Breast epithelium (tissue), 4 donors: ENCODE measurements at regions not wholly inside any gene's neighbourhood (a gene's known extent, or its start where the extent isn't known, plus 50 kb on each side); places are given as distances from the start of the nearest gene placed in this dataset.

ENCODE experiments used
- DNase-seq, 2 donors: peaks; one replicate each; pipeline ENCODE4 v3.0.0-alpha.2; 2019; ENCODE audit warnings: low spot score in 2 of 2
- H3K27ac ChIP-seq, 2 donors: fragments of 200-600 bp; sonication (generic) in 1 of 2; one replicate each; pipeline ENCODE4 v1.5.1; 2016 to 2019; ENCODE audit warnings: mild to moderate bottlenecking in 1 of 2
- H3K27me3 ChIP-seq, 2 donors: fragments of 200-600 bp; sonication (generic) in 1 of 2; one replicate each; pipeline versions ENCODE4 v1.5.1 to v1.6.0; 2017 to 2019; ENCODE audit warnings: control low read depth in 1 of 2, mild to moderate bottlenecking in 1 of 2
- H3K36me3 ChIP-seq: fragments of 200-600 bp; one replicate; pipeline ENCODE4 v1.5.1; 2019
- H3K4me1 ChIP-seq, 2 donors: fragments of 200-600 bp; sonication (generic); one replicate each; pipeline ENCODE4 v1.5.1; 2016 to 2019; ENCODE audit warnings: control low read depth in 1 of 2
- H3K4me3 ChIP-seq, 3 donors: fragments of 200-600 bp; sonication (generic); 1 replicate in 2 of 3; 2 replicates in 1 of 3; pipeline ENCODE4 v1.5.1; 2016 to 2019; ENCODE audit warnings: mild to moderate bottlenecking in 3 of 3, moderate library complexity in 2 of 3
- H3K9me3 ChIP-seq, 2 donors: fragments of 200-600 bp; sonication (generic) in 1 of 2; one replicate each; pipeline ENCODE4 v1.5.1; 2016 to 2019; ENCODE audit warnings: control low read depth in 1 of 2
- CTCF ChIP-seq, 3 donors: fragments of 450-650 bp; IDR thresholded peaks; one replicate each; pipeline ENCODE4 v1.5.1; 2016 to 2017; ENCODE audit warnings: antibody characterized with exemption in 3 of 3, mild to moderate bottlenecking in 3 of 3, moderate library complexity in 3 of 3
- POLR2A ChIP-seq: fragments of 450-650 bp; IDR thresholded peaks from one replicate; pipeline ENCODE4 v1.6.1; 2016; ENCODE audit warnings: antibody characterized with exemption, mild to moderate bottlenecking, moderate library complexity
- POLR2AphosphoS5 ChIP-seq, 3 donors: sonication (generic); formaldehyde crosslinking; IDR thresholded peaks; one replicate each; pipeline ENCODE4 v1.6.1; 2017; ENCODE audit warnings: antibody characterized with exemption in 3 of 3
- intact Hi-C: fragments of 100-400 bp; cut with DNase I; formaldehyde crosslinking; loops from one replicate; pipeline ENCODE4 v1.15.1; 2023; ENCODE audit warnings: low total_unique reads

- Histone ChIP-seq H3K27me3 (no peaks in the 10 kb centered on the region), H3K9me3 (no peaks in the 10 kb centered on the region), H3K4me3 (no peak overlapping the region), H3K36me3 (no peaks in the 10 kb centered on the region), H3K4me1 (no peaks in the 10 kb centered on the region), H3K27ac (no peak overlapping the region)
- TF ChIP-seq POLR2AphosphoS5 (IDR thresholded peaks at IDR 0.05): no peak
- TF ChIP-seq POLR2A: no peak
- no peak for TF ChIP-seq CTCF (IDR thresholded peaks at IDR 0.05)
- no peak for DNase-seq
- intact Hi-C loops: no loop called here
Measured at GRCh38 chr11:115776916-115777315, 272.7 kb upstream of the CADM1 start.

GRCh38 chr11:115775846-115776245 is 271.6 kb upstream of the CADM1 start:
- H3K27ac ChIP-seq: no peak overlapping the region
- H3K4me3 ChIP-seq: no peak overlapping the region
- no peaks in the 10 kb centered on the region for H3K9me3 ChIP-seq
- no peak for DNase-seq
- H3K36me3 ChIP-seq: no peaks in the 10 kb centered on the region
- intact Hi-C loops: no loop called here
- no peak for TF ChIP-seq POLR2AphosphoS5 (IDR thresholded peaks at IDR 0.05)
- H3K4me1 ChIP-seq: no peaks in the 10 kb centered on the region
- H3K27me3 ChIP-seq: no peaks in the 10 kb centered on the region

DNA sequence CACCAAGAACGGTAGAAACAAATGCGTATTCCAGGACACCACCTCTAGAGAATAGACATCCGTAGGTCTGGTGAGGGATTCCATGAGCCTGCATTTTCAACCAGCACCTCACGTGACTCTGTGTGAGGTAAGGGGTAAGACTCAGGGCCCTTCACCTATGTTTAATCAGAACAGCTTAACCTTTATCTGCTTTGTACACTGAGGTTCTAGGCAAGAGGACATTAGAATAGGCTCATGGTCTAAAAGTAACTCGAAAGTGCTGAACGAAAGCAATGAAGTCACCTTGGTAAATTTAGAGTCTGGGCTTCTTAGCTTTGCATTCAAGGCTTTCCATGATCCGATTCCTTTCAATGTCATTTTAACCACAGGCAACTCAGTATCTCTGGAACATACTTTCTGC is 270.5 kb upstream of the CADM1 start:
- Histone ChIP-seq H3K4me1 (no peaks in the 10 kb centered on the region), H3K4me3 (no peak overlapping the region), H3K27ac (no peak overlapping the region), H3K9me3 (no peaks in the 10 kb centered on the region), H3K36me3 (no peaks in the 10 kb centered on the region), H3K27me3 (no peaks in the 10 kb centered on the region)
- TF ChIP-seq CTCF (IDR thresholded peaks at IDR 0.05) (no peak), POLR2A (no peak), POLR2AphosphoS5 (IDR thresholded peaks at IDR 0.05) (no peak)
- no peak for DNase-seq
- intact Hi-C loops: no loop called here

DNA sequence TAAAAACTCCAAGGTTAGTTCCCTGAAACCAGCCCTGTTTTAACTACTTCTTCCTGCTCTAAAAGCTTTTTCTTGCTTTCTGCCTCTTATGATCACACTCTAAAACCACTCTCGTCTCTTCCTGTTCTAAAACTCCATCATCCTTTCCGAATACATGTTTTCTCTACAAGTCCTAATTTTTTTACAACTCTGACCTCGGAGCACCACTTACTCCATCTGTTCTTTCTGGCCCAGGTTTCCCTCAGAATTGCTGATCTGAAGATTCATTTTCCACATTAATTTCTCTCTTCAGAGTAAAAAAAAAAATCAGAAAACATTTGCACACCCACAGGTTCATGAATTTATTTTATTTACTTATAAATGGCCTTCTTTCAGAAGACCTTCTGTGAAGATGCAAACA is 265.7 kb upstream of the CADM1 start:
- no peaks in the 10 kb centered on the region for H3K36me3 ChIP-seq
- intact Hi-C loops: no loop called here
- H3K4me3 ChIP-seq: no peak overlapping the region
- H3K27me3 ChIP-seq: no peaks in the 10 kb centered on the region
- DNase-seq: no peak
- TF ChIP-seq POLR2AphosphoS5 (IDR thresholded peaks at IDR 0.05): no peak
- TF ChIP-seq POLR2A: no peak
- TF ChIP-seq CTCF (IDR thresholded peaks at IDR 0.05): no peak
- H3K27ac ChIP-seq: no peak overlapping the region
- no peaks in the 10 kb centered on the region for H3K4me1 ChIP-seq
- no peaks in the 10 kb centered on the region for H3K9me3 ChIP-seq

GRCh38 chr11:115767883-115768282 is 263.7 kb upstream of the CADM1 start:
- Histone ChIP-seq H3K27me3 (no peaks in the 10 kb centered on the region), H3K27ac (no peak overlapping the region), H3K4me1 (no peaks in the 10 kb centered on the region), H3K9me3 (no peaks in the 10 kb centered on the region), H3K36me3 (no peaks in the 10 kb centered on the region), H3K4me3 (no peak overlapping the region)
- intact Hi-C loops: no loop called here
- TF ChIP-seq POLR2A: no peak
- TF ChIP-seq CTCF (IDR thresholded peaks at IDR 0.05): no peak
- TF ChIP-seq POLR2AphosphoS5 (IDR thresholded peaks at IDR 0.05): no peak
- DNase-seq: no peak

GRCh38 chr11:115767047-115767802 is 263.0 kb upstream of the CADM1 start:
- TF ChIP-seq POLR2A (no peak), CTCF (IDR thresholded peaks at IDR 0.05) (no peak), POLR2AphosphoS5 (IDR thresholded peaks at IDR 0.05) (no peak)
- Histone ChIP-seq H3K27ac (no peak overlapping the region), H3K9me3 (no peaks in the 10 kb centered on the region), H3K36me3 (no peaks in the 10 kb centered on the region), H3K4me3 (no peak overlapping the region), H3K27me3 (no peaks in the 10 kb centered on the region), H3K4me1 (no peaks in the 10 kb centered on the region)
- intact Hi-C loops: no loop called here
- DNase-seq: no peak
